ENCODE measurements at regions not wholly inside any gene's neighbourhood (a gene's known extent, or its start where the extent isn't known, plus 50 kb on each side); places are given as distances from the start of the nearest gene placed in this dataset.

GRCh38 chr2:53475321-53475720 lies 292.3 kb upstream of the CHAC2 start:
- TF ChIP-seq, protein P1, sequence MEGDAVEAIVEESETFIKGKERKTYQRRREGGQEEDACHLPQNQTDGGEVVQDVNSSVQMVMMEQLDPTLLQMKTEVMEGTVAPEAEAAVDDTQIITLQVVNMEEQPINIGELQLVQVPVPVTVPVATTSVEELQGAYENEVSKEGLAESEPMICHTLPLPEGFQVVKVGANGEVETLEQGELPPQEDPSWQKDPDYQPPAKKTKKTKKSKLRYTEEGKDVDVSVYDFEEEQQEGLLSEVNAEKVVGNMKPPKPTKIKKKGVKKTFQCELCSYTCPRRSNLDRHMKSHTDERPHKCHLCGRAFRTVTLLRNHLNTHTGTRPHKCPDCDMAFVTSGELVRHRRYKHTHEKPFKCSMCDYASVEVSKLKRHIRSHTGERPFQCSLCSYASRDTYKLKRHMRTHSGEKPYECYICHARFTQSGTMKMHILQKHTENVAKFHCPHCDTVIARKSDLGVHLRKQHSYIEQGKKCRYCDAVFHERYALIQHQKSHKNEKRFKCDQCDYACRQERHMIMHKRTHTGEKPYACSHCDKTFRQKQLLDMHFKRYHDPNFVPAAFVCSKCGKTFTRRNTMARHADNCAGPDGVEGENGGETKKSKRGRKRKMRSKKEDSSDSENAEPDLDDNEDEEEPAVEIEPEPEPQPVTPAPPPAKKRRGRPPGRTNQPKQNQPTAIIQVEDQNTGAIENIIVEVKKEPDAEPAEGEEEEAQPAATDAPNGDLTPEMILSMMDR (IDR thresholded peaks at IDR 0.05; ENCODE audit: insufficient read depth, low read length, poor library complexity, severe bottlenecking), result no peak
- TF ChIP-seq EZH2phosphoT487 (conservative IDR thresholded peaks at IDR 0.05; ENCODE audit: low read length), result no peak

All from SU-DHL-6 (cell line).